Activated CD4-positive, alpha-beta T cell treated with anti-CD3 and anti-CD28 coated beads, Interleukin-2, amount 10 ng/mL, durations not matched to agents 24 days and 14 days (primary cell): ENCODE measurements at regions not wholly inside any gene's neighbourhood (a gene's known extent, or its start where the extent isn't known, plus 50 kb on each side); places are given as distances from the start of the nearest gene placed in this dataset.
"Not testable (repeated sequence)": the region's sequence is repeated elsewhere in the genome, so short reads cannot be mapped to it uniquely, and the experiment has no call there.

Experiments
- DNase-seq: peaks from one replicate; pipeline ENCODE4 v3.0.0; 2022
- H3K27ac Mint-ChIP-seq: one replicate; pipeline ENCODE4 v1.8.0; 2022; ENCODE audit warnings: mild to moderate bottlenecking, mixed read lengths
- H3K27me3 Mint-ChIP-seq: one replicate; pipeline ENCODE4 v1.8.0; 2022; ENCODE audit warnings: mixed read lengths
- H3K36me3 Mint-ChIP-seq: one replicate; pipeline ENCODE4 v1.8.0; 2022; ENCODE audit warnings: low read depth, mild to moderate bottlenecking, mixed read lengths
- H3K4me1 Mint-ChIP-seq: one replicate; pipeline ENCODE4 v1.8.0; 2021; ENCODE audit warnings: mixed read lengths
- H3K4me3 Mint-ChIP-seq: one replicate; pipeline ENCODE4 v1.8.0; 2022; ENCODE audit warnings: mild to moderate bottlenecking, moderate library complexity, mixed read lengths
- H3K9me3 Mint-ChIP-seq: one replicate; pipeline ENCODE4 v1.8.0; 2021; ENCODE audit warnings: mixed read lengths
- intact Hi-C: fragments of 100-400 bp; cut with micrococcal nuclease; formaldehyde crosslinking; loops from one replicate; pipeline ENCODE4 v1.15.1; 2023

DNA sequence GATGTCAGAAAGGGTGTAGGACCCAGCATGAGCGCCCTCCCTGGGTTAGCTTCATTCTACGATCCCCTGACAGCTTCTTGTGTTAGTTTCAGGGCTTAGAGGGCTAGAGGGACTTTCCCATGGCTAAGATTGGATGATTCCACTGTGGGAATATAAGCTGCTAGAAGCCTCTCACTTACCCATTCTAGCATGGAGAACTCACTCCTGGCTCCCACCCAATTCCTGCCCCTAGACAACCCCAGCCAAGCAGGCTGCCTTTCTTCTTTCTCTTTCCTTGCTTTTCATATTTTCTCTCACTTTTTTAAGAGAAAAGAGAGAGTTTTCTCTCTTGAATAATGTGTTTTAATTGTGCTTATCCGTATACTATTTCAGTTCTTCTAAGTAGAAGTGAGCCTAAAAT is 335.1 kb upstream of the CNTN6 start:
- H3K4me3 Mint-ChIP-seq, result no peak overlapping the region
- H3K27ac Mint-ChIP-seq, result no peak overlapping the region
- DNase-seq, result no peak
- H3K36me3 Mint-ChIP-seq, result no peaks in the 10 kb centered on the region
- intact Hi-C loops, result no loop called here
- no peaks in the 10 kb centered on the region for H3K9me3 Mint-ChIP-seq
- no peaks in the 10 kb centered on the region for H3K4me1 Mint-ChIP-seq
- H3K27me3 Mint-ChIP-seq, result no peaks in the 10 kb centered on the region

DNA sequence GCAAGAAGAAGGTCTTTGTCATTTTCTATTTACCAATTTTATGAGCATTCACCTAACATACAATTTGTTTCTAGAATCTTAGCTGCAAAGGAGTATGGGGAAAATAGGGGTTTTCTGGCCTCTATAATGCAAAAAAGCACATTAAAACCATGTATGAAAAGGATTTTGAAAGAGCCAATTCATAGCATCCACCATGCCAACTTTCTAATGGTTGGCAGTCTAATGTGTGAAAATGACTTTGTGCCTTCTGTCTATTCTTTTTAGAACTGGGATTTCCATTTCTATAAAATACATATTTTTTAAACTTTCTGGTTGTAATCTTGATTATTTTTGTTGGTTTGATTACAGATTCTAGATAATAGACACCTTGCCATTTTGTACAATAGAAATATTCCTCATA is 333.7 kb upstream of the CNTN6 start:
- Mint-ChIP-seq H3K9me3 (no peaks in the 10 kb centered on the region), H3K4me1 (no peaks in the 10 kb centered on the region), H3K36me3 (no peaks in the 10 kb centered on the region), H3K27me3 (no peaks in the 10 kb centered on the region), H3K4me3 (no peak overlapping the region), H3K27ac (no peak overlapping the region)
- intact Hi-C loops, result no loop called here
- DNase-seq, result no peak

DNA sequence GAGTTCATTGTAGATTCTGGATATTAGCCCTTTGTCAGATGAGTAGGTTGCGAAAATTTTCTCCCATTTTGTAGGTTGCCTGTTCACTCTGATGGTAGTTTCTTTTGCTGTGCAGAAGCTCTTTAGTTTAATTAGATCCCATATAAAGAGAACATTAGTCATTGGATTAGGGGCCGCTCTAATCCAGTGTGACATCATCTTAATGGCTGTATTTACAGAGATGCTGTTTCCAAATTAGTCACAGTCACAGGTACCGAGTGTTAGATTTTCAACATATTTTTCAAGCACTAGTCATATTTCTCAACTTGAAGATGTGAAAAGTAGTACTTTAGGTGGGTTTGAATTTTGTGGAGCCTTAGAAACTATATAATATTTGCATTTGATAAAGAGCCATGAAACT is 319.4 kb upstream of the CNTN6 start:
- H3K27ac Mint-ChIP-seq, intact Hi-C loops, H3K4me3 Mint-ChIP-seq, H3K4me1 Mint-ChIP-seq, H3K27me3 Mint-ChIP-seq, H3K9me3 Mint-ChIP-seq, DNase-seq, H3K36me3 Mint-ChIP-seq: not testable (repeated sequence)

DNA sequence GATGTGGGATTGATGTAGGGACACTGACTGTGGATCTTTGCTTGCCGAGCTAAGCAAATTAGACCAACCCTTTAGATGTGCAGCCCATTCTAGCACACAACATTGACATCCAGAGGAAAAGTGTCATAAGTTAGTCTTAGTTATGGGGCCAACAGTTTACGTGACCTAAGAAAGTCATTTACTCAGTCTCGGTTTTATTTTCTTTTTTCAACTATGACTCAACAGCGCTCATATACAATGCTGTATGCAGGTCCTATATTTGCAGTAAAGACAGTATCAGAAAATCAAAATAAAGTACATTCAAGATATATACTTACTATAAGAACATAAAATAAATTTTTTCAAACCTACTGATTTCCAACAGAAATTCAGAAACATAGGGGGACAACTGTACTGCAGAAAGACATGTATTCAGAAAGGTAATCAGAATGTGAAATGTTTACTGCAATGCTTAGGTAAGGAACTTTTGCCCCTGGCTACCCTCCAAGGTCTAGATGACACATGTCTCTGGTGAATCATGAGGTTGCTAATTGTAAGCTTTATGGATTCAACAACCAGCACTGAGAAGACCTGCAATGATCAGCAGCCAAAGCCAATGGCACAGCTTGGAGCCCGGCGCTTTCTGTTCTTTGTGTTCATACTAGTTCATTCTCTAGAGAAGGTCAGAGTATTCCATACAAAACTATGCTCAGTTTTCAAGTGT is 317.5 kb upstream of the CNTN6 start:
- Mint-ChIP-seq H3K9me3 (no peaks in the 10 kb centered on the region), H3K27ac (no peak overlapping the region), H3K4me1 (no peaks in the 10 kb centered on the region), H3K4me3 (no peak overlapping the region), H3K27me3 (no peaks in the 10 kb centered on the region), H3K36me3 (no peaks in the 10 kb centered on the region)
- intact Hi-C loops, result no loop called here
- no peak for DNase-seq

DNA sequence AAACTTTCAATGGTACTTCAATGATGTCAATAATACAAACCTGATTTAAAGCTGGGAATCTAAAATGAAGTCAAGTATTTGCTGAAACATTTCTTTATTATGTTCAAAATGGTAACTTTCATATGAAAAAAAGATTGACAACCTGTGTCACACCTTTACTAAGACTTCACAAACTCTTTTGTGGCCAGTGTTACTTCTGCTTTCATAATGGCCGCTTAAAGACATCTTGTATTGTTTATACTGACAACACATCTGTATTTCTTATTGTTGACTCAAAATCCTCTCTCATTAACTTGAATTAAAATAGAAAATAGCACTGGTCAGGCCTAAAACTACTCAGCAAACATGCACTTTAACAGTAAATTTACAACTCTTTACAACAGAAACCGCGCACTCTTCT is 312.3 kb upstream of the CNTN6 start:
- DNase-seq, result no peak
- intact Hi-C loops, result no loop called here
- Mint-ChIP-seq H3K27me3 (no peaks in the 10 kb centered on the region), H3K27ac (no peak overlapping the region), H3K36me3 (no peaks in the 10 kb centered on the region), H3K4me3 (no peak overlapping the region), H3K4me1 (no peaks in the 10 kb centered on the region), H3K9me3 (no peaks in the 10 kb centered on the region)

DNA sequence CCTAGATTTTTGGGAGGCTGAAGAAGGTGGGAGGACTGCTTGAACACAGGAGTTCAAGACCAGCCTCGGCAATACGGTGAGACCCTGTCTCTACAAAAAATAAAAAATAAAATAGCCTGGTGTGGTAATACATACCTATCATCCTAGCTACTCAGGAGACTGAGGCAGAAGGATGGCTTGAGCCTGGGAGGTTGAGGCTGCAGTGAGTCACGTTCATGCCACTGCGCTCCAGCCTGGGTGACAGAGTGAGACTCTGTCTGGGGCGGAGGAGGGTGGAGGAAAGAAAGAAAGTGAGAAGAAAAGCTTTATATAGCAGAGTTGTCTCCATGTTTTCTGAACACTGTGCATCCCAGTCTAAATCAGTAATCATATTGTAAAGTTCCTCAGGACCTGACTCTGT is 301.4 kb upstream of the CNTN6 start:
- intact Hi-C loops, result no loop called here

DNA sequence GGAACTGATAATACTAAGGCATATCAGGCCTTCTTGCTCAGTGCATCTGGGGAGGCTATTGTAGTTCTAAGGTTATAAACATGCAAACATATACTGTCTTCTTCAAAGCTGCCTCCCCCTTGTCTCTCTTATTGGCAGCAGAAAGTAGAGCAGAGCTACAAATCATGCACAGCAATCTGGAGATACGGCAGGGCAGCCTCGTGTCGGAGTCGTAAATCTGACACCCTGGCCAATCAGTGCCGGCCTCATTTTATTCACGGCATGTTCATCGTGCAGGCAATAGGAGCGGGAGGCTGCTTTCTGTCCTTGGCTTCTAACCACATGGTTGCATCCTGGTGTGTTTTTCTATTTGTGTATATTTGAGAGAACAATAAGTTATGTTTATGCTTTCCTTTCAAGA is 300.2 kb upstream of the CNTN6 start:
- no peaks in the 10 kb centered on the region for H3K36me3 Mint-ChIP-seq
- no peak for DNase-seq
- no peaks in the 10 kb centered on the region for H3K27me3 Mint-ChIP-seq
- no peaks in the 10 kb centered on the region for H3K9me3 Mint-ChIP-seq
- H3K4me3 Mint-ChIP-seq, result no peak overlapping the region
- no peaks in the 10 kb centered on the region for H3K4me1 Mint-ChIP-seq
- H3K27ac Mint-ChIP-seq, result no peak overlapping the region
- intact Hi-C loops, result no loop called here

More for the DNA sequence above, 301.4 kb upstream of the CNTN6 start:
- H3K36me3 Mint-ChIP-seq, result no peaks in the 10 kb centered on the region
- H3K4me1 Mint-ChIP-seq, result no peaks in the 10 kb centered on the region
- no peak overlapping the region for H3K4me3 Mint-ChIP-seq
- H3K27ac Mint-ChIP-seq, result no peak overlapping the region
- H3K9me3 Mint-ChIP-seq, result no peaks in the 10 kb centered on the region
- no peaks in the 10 kb centered on the region for H3K27me3 Mint-ChIP-seq
- DNase-seq, result no peak

DNA sequence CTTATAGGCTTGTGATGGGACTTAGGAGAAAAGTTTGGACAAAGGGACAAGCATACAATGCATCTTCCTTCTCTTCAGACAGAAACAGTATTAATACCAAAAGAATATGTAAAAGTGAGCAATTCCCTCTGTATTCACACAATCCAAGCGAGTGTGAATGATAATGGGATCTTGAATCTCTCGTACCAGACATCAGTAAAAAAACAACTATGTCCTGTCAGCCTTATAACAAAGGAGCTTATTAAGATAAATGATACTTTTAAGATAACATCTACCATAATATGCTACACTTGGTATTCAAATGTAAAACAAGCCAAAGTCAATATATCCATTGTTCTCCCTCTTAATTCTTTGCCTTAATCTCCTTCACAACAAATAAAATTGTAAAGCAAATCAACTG is 288.6 kb upstream of the CNTN6 start:
- no peak for DNase-seq
- intact Hi-C loops, result no loop called here
- Mint-ChIP-seq H3K27ac (no peak overlapping the region), H3K4me3 (no peak overlapping the region), H3K9me3 (no peaks in the 10 kb centered on the region), H3K36me3 (no peaks in the 10 kb centered on the region), H3K27me3 (no peaks in the 10 kb centered on the region), H3K4me1 (no peaks in the 10 kb centered on the region)

DNA sequence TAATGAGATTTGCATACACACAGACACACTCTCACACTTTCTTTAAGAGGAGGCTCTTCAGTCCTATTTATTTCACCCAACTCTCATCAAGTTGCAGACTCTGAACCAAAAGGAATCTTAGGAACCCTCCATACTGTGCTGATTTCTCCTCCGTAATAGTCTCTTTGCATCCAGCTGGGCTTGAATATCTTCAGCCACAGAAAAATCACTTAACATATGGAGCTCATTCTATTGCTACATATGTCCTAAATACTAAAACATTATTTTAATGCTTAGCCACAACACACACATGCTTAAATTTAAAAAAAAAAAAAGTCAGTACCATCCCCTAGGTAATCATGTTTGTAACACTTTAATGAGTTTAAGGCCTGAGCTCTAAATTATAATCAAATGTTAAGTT is 287.5 kb upstream of the CNTN6 start:
- H3K27me3 Mint-ChIP-seq, result no peaks in the 10 kb centered on the region
- intact Hi-C loops, result no loop called here
- DNase-seq, result no peak
- no peak overlapping the region for H3K27ac Mint-ChIP-seq
- no peak overlapping the region for H3K4me3 Mint-ChIP-seq
- no peaks in the 10 kb centered on the region for H3K9me3 Mint-ChIP-seq
- H3K4me1 Mint-ChIP-seq, result no peaks in the 10 kb centered on the region
- H3K36me3 Mint-ChIP-seq, result no peaks in the 10 kb centered on the region

DNA sequence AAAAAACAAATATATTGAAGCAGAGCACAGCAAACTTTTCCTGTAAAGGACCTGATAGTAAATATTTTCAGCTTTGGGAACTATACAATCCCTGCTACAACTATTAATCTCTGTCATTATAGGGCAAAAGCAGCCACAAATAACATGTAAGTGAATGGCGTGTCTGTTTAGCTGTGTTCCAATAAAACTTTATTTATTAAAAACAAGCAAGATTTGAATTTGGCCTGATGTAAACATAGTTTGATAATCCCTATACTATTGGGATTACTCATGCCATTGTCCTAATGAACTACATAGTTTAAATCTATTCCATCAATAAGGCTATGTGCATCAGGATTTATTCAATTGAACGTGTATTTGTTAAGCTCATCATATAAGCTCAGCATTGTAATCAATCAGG is 286.8 kb upstream of the CNTN6 start:
- Mint-ChIP-seq H3K9me3 (no peaks in the 10 kb centered on the region), H3K36me3 (no peaks in the 10 kb centered on the region), H3K4me1 (no peaks in the 10 kb centered on the region), H3K4me3 (no peak overlapping the region), H3K27ac (no peak overlapping the region), H3K27me3 (no peaks in the 10 kb centered on the region)
- DNase-seq, result no peak
- intact Hi-C loops, result no loop called here

DNA sequence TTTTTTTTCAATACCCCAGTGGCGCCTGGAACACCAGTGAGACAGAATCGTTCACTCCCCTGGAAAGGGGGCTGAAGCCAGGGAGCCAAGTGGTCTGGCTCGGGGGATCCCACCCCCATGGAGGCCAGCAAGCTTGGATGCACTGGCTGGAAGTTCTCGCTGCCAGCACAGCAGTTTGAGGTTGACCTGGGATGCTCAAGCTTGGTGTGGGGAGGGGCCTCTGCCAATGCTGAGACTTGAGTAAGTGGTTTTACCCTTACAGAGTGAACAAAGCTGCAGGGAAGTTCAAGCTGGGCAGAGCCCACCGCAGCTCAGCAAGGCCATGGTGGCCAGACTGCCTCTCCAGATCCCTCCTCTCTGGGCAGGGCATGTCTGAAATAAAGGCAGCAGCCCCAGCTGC is 276.2 kb upstream of the CNTN6 start:
- no peak overlapping the region for H3K27ac Mint-ChIP-seq
- intact Hi-C loops, result no loop called here
- H3K36me3 Mint-ChIP-seq, result no peaks in the 10 kb centered on the region
- H3K4me3 Mint-ChIP-seq, result no peak overlapping the region
- H3K9me3 Mint-ChIP-seq, result peaks cover 13% of the 10 kb centered on the region
- no peak for DNase-seq
- H3K27me3 Mint-ChIP-seq, result no peaks in the 10 kb centered on the region
- H3K4me1 Mint-ChIP-seq, result no peaks in the 10 kb centered on the region

DNA sequence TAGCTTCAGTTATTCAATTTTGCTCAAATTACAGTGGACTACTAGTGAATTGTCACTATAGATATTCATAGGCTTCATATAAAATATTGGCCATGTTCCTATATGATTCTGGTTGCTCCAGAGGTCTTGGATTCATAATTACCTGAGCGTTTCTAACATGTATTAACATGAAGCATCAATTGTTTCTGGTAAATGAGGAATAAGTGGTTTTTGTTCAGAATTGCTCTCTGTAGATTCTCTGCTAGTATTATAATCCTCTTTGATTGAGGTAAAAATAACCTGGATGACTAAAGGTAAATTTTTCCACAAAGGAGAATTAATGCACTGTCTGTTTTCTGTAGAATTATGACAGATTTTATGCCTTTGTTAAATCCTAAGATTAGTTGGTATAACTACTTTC is 258.1 kb upstream of the CNTN6 start:
- no peak for DNase-seq
- Mint-ChIP-seq H3K27me3 (no peaks in the 10 kb centered on the region), H3K9me3 (no peaks in the 10 kb centered on the region), H3K36me3 (no peaks in the 10 kb centered on the region), H3K4me3 (no peak overlapping the region), H3K27ac (no peak overlapping the region), H3K4me1 (no peaks in the 10 kb centered on the region)
- intact Hi-C loops, result no loop called here

DNA sequence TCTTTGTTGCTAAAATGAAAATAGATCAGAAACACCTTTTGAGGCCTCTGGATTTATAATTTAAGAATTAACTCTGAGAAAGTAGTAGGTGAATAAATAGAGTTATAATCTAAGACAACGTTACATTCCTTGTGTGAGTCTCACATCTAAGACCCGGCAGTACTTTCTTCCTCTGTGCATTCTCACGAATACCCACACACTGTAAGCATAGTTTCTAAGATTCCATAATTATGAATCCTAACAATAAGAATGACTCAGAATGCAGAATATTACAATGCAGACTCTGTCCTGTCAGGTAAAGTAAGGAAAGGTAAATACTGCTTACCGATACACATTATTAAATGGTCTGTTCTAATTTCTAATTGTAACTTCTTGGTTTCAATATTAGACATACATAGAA is 257.7 kb upstream of the CNTN6 start:
- no peaks in the 10 kb centered on the region for H3K36me3 Mint-ChIP-seq
- H3K9me3 Mint-ChIP-seq, result no peaks in the 10 kb centered on the region
- H3K4me3 Mint-ChIP-seq, result no peak overlapping the region
- H3K4me1 Mint-ChIP-seq, result no peaks in the 10 kb centered on the region
- H3K27me3 Mint-ChIP-seq, result no peaks in the 10 kb centered on the region
- intact Hi-C loops, result no loop called here
- no peak overlapping the region for H3K27ac Mint-ChIP-seq
- no peak for DNase-seq

DNA sequence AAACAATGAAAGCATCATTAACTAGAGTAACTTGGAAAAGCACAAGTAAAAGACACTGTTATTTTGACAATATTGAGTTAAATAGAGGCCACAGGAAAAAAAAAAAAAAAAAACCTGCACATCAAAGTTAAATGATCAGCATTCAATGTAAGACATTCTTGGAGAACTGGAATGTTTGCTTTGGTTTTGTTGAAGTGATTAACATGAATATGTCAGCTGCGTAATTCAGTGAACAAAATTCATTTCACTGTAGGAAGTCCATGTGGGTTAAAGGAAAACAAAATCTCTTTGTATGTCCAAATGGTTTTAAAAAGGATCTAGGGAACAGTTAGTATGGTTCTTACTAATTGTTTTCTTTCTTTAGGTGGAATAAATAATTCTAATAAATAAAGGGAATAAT is 252.8 kb upstream of the CNTN6 start:
- no peak overlapping the region for H3K4me3 Mint-ChIP-seq
- H3K27ac Mint-ChIP-seq, result no peak overlapping the region
- no peaks in the 10 kb centered on the region for H3K4me1 Mint-ChIP-seq
- no peaks in the 10 kb centered on the region for H3K27me3 Mint-ChIP-seq
- intact Hi-C loops, result no loop called here
- H3K9me3 Mint-ChIP-seq, result no peaks in the 10 kb centered on the region
- no peaks in the 10 kb centered on the region for H3K36me3 Mint-ChIP-seq
- DNase-seq, result no peak

DNA sequence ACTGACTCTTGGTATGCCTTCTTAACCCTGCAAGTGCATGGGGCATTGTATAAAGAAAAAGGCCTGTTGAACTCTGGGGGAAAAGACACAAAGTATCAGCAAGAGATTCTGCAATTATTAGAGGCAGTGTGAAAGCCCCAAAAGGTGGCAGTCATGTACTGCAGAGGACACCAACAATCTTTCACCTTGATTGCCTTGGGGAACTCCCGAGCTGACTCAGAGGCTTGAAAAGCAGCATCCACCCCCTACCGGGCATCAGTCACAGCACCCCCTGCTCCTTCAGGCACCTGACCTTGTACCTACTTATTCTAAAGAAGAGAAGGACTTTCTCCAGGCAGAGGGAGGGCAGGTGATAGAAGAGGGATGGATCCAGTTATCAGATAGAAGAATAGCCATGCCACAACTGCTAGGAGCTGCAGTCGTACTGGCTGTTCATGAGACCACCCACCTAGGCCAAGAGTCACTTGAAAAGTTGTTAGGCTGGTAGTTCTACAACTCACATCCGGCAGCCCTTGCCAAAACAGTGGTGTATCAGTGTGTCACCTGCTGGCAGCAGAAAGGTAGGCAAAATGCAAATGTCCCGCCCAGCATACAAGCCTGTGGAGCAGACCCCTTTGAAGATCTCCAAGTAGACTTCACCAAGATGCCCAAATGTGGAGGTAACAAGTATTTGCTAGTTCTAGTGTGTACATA is 241.6 kb upstream of the CNTN6 start:
- Mint-ChIP-seq H3K4me3 (no peak overlapping the region), H3K27me3 (no peaks in the 10 kb centered on the region), H3K36me3 (no peaks in the 10 kb centered on the region), H3K27ac (no peak overlapping the region), H3K4me1 (no peaks in the 10 kb centered on the region), H3K9me3 (peaks cover 5% of the 10 kb centered on the region)
- intact Hi-C loops, result no loop called here
- no peak for DNase-seq
